ENCODE measurements at regions not wholly inside any gene's neighbourhood (a gene's known extent, or its start where the extent isn't known, plus 50 kb on each side); places are given as distances from the start of the nearest gene placed in this dataset.

DNA sequence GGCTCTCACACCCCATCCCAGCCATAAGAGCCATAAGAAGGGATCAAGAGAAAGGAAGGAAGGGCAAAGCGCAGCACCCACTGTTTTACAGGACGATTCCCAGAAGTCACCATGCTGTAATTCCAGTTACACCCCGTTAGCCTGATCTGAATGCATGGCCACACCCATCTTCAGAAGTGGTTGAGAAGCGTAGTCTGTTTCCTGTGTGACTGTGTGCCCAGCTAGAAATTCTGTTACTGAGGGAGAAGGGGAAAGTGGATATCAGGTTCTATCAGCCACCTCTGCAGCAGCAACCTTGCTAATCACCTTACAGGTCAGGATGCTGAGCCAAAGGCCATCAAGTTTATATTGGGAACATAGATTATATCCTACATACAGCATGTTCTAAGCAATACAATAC, 260.0 kb downstream of the ABHD5 start:
- DNase-seq (ENCODE audit: low read depth): no peak

GRCh38 chr3:43951813-43952212, 261.1 kb downstream of the ABHD5 start:
- no peak for DNase-seq (ENCODE audit: low read depth)

- DNase-seq (ENCODE audit: low read depth): no peak
These were observed 262.6 kb downstream of the ABHD5 start for GRCh38 chr3:43953380-43953779.

GRCh38 chr3:43953814-43954692, 263.3 kb downstream of the ABHD5 start:
- DNase-seq (ENCODE audit: low read depth): no peak

- DNase-seq (ENCODE audit: low read depth): no peak
These were observed 266.2 kb downstream of the ABHD5 start for GRCh38 chr3:43956945-43957344.

- DNase-seq (ENCODE audit: low read depth): no peak
These were observed 266.8 kb downstream of the ABHD5 start for GRCh38 chr3:43957553-43957952.

GRCh38 chr3:43958005-43958770, 267.4 kb downstream of the ABHD5 start:
- no peak for DNase-seq (ENCODE audit: low read depth)

DNA sequence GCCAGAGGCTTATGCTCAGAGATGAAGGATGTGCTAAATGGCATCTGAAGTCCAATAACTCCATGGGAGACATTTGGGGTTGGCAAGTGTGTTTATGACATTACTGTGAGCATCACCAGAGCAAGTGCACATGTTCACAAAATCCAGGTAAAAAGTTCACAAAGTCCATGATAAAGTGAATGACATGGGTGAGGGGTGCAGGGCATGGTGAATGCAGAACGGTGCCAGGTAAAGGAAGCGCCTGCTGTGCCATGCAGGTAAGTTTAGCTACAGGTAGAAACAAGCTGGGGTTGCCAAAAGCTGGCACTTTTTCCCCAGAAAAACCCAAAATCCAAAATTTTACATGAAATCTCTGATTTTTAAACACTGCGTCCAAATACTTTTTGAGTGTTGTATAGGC, 268.2 kb downstream of the ABHD5 start:
- DNase-seq (ENCODE audit: low read depth): no peak

DNA sequence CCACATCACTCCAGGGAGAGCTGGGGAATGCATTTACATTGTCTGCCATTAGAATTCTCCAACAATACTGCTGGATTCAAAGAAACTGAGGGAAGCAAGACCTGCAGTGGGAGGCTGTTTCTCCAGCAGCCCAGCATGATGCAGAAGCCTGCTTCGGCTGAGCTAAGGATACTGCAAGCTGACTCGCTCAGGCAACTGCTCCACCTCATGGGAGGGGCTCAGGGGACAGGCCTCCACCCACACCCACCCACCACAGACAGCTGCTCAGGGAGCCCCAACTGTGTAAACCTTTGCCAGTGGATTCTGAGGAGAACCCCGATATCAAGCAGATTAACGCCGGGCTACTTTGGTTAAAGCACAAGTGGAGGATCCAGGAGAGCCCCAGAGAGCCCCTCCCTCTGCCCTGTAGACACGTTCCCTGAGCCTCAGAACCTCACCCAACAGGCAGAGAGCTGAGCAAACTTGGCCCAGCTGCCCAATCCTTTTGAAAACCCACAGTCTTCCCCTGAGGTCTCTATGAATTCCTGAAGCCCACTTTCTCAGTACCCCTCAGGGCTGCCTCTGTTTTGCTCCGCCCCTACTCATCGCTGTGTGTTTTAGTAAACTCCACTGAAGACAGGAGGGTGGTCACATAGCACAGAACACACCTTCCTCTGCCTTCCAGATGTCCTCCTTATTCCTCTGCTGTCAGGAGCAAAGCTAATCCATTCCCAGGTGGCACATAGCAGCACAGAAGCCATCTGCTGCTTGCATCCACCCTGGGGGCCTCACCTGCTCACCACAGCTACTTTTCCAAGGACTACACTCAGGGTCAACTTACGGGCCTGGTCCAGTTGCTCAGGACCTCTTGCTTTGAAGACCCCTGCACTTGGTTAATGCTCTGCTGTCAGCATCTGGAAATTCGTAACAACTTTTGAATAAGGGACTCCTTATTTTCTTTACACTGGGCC, 269.0 kb downstream of the ABHD5 start:
- DNase-seq (ENCODE audit: low read depth): no peak

GRCh38 chr3:43960448-43960840, 269.7 kb downstream of the ABHD5 start:
- peak; percentile 5 for DNase-seq (ENCODE audit: low read depth)

GRCh38 chr3:43962043-43962442, 271.3 kb downstream of the ABHD5 start:
- no peak for DNase-seq (ENCODE audit: low read depth)

DNA sequence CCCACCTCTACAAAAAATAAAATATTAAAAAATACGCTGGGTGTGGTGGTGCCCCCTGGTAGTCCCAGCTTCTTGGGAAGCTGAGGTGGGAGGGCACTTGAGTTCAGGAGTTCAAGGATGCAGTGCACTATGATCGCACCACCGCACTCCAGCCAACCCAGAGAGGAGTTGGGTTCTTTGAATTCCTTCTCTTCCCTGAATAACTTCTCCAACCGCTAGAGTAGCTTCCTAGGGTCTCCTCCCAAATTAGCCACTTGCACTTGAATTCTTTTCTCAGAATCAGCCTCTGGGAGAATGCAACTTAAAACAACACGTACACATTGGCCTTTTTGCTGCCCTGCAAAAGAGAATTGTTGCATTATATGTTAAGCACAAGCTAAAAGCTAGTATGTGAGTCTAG, 272.5 kb downstream of the ABHD5 start:
- DNase-seq (ENCODE audit: low read depth): no peak

DNA sequence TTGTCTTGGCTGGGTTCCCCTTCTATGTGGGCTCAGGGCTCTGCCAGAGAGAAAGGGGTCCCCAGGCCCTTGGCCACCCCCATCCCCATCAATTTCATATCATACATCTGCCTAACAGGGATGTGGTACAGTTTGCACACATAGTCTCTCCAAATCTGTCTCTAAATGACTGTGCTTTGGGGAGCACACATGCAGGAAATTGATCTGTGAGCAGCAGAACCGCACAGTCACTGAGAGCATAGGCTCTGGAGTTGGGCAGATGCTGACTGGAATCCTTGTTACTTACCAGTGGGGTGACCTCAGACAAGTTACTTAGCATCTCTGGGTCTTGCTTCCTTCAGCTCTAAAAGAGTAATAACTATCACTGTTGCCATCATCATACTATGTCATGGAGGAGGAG, 273.9 kb downstream of the ABHD5 start:
- no peak for DNase-seq (ENCODE audit: low read depth)

- no peak for DNase-seq (ENCODE audit: low read depth)
These were observed 274.9 kb downstream of the ABHD5 start for GRCh38 chr3:43965656-43966055.

DNA sequence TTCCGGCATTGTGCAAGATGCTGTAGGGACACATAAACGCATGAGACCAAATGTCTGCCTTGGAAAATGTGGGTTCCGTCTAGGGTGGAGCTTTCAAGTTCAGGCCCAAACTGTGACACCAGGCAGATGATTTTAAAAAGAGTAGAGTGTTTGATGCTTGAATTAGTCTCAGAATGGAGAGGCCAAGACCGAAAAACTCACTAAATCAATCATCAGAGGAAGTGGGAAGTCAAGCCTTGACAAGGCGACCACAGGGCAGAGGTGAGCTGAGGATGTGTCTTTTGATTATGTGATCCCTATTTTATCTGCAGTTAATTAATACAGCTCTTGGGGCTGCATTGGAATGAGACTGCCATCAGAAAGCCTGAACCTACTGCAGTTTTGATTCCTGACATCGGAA, 275.4 kb downstream of the ABHD5 start:
- no peak for DNase-seq (ENCODE audit: low read depth)

GRCh38 chr3:43966530-43966929, 275.2 kb upstream of the TOPAZ1 start:
- DNase-seq (ENCODE audit: low read depth): no peak

DNA sequence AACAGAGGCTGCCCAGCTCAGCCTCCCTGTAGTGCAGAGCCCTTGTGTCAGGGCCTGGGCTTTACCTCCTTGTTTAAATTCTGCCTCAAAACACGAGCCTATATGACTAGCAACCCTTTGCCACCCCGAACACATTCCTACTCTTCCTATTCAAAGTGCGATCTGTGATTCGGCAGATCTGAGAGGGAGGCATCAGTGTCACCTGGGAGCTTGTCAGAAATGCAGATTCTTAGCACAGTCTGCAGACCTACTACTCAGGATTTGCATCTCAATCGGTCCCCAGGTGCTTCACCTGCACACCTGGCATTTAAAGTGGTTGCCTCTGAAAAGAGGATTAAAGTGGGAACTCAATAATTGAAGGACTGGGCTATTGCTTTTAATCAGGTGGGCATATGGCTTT, 273.2 kb upstream of the TOPAZ1 start:
- no peak for DNase-seq (ENCODE audit: low read depth)

GRCh38 chr3:43969944-43970343, 271.7 kb upstream of the TOPAZ1 start:
- no peak for DNase-seq (ENCODE audit: low read depth)

DNA sequence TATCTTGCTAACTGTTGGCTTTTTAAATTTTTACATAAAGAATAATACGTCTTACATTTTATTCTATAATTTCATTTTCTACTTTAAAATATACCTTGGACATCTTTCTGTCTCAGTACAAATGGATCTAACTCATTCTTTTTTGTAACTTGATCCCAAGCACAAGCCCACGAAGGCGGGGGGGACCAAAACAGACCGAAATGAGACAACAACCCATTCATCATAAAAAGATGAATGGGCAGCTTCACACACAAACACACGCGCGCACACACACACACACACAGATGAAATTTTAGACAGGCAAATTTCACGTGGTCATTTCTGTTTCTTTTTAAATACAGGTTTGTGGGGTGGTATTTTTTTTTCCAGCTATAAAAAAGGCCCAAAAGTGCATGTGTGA, 271.3 kb upstream of the TOPAZ1 start:
- DNase-seq (ENCODE audit: low read depth): no peak

DNA sequence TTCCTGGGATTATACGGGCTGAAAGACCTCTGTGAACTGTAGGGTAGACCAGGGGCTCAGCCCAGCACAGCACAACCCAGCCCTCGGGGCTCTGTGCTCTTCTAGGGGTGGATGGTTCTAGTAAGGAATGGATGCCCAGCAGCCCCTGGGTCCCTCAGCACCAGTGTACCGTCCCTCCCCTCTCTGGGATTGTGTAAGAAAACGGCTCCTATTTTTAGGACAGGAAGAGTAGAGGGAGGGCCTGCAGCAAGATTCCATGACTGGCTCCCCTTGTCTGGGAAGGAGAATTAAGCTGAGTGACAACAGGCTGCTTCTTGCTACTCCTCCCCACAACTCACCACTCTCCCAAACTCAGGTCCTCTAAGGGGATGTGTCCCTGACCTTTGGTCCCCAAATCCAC, 270.8 kb upstream of the TOPAZ1 start:
- no peak for DNase-seq (ENCODE audit: low read depth)

DNA sequence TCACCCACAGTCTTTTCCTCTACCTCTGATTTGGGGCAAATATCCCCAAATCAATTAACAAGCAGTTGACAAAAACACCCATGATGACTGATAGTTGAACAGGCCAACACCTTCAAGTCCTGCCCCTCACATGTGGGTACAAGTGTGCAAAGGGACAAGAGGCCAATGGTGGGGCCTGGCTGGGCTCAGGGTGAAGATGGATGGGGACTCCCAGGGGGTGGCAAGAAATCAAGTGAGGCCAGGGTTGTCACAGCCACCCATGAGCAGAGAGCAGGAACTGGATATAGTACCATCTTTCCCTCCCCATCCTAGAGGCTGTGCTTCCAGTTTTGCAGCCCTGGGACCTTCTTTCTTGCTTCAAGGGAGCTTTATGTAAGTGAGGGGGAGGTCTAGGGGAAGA, 270.2 kb upstream of the TOPAZ1 start:
- DNase-seq (ENCODE audit: low read depth): no peak

- DNase-seq (ENCODE audit: low read depth): no peak
These were observed 263.0 kb upstream of the TOPAZ1 start for GRCh38 chr3:43978708-43979107.
